Stimulated activated CD4-positive, alpha-beta T cell treated with anti-CD3 and anti-CD28 coated beads, Interleukin-2, amount 100 ng/mL, for 48 hours (primary cell): ENCODE measurements at regions not wholly inside any gene's neighbourhood (a gene's known extent, or its start where the extent isn't known, plus 50 kb on each side); places are given as distances from the start of the nearest gene placed in this dataset.

Experiments
- DNase-seq, 2 donors: peaks; one replicate each; pipeline ENCODE4 v3.0.0-alpha.2; 2020

DNA sequence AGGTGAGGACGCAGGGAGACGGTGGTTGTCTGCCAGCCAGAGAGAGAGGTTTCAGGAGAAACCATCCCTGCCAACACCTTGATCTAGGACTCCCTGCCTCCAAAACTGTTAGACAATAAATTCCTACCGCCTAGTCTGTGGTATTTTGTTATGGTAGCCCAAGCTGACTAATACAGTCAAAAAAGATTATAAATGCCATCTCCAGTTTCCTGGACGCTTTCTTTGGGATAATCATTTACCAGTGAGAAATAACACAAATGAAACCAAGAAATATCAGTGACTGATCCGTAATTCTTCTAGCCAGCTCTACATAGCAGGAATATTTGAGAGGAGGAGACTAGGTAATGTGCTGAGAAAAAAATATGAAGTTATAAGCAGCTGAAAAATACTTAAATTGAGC, 707.8 kb upstream of the LMCD1 start:
- DNase-seq, result no peak

DNA sequence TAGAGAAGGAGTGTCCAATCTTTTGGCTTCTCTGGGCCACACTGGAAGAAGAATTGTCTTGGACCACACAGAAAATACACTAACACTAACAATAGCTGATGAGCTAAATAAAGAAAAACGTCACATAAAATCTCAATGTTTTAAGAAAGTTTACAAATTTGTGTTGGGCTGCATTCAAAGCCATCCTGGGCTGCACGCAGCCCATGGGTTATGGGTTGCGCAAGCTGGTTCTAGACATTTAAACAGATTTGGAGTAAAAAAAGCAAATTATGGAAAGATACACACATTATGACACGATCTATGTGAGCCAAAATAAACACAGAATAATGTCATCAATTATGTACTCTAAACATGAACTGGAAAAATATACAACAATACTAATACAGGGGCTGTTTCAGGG, 703.3 kb upstream of the LMCD1 start:
- DNase-seq, result no peak

DNA sequence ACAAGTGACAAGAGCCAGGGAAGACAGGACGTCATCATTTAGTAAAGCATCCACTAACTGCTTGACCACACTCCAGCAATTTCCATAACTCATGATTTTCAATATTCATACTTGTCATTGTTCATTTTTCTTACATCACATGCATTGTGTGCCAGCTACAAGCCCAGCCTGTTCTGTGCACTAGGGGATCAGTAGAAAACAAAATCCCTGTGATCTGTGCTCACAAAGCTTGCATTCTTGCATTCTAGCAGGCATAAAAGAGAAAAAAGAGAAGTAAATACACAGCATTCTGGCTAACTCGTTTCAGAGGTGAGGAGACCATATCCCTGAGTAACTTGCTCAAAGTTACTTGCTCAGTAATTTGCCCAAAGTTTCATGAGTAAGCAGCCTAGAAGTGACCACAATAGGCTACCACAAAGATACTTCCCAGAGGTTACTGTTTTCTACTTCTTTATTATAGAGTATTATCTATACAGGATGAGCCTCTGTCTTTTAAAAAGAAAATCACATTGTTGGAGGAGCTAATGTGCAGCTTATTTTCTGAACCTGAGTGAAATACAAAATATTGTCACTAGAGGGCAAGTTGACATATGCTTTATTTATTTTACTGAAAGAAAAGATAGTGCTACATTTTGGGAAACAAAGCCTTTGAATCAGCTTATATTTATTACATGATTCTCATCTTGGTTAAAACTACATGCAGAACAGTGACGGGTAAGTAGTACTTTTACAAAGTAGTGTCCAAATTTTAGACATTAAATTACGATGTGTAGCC, 701.4 kb upstream of the LMCD1 start:
- no peak for DNase-seq

DNA sequence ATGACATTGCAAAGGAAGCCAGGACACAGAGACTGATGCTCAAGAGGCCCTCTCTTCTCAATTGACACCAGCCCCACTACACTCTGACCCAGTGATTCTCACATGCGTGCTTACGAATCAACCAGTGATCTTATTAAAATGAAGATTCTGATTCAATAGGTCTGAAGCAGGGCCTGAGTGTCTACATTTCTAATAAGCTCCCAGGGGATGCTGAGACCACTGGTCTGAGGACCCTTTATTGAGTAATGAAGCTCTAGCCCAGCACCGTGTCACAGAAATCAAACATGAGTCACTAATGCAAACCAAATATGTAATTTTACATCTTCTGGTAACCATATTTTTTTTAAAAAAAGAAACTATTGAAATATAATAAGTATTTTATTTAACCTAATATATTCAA, 689.1 kb upstream of the LMCD1 start:
- DNase-seq, result no peak

DNA sequence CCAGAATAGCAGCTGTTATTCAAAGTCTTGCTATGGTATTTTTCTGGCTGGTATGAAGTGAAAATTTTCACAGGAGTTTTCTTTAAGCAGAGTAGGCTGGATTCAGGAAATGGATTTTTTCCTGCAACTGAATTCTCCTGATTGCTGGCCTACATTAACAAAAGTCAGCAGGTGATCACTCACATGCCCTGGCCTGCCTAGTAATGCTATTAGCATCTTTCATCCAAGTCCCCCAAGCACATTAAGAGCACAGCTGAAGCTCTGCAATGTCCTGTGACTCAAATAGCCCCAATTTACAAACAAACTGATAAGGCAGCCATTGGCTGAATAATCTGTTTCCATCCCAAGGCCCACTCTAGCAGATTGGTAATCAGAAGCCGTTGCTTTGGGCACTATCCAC, 688.3 kb upstream of the LMCD1 start:
- no peak for DNase-seq

DNA sequence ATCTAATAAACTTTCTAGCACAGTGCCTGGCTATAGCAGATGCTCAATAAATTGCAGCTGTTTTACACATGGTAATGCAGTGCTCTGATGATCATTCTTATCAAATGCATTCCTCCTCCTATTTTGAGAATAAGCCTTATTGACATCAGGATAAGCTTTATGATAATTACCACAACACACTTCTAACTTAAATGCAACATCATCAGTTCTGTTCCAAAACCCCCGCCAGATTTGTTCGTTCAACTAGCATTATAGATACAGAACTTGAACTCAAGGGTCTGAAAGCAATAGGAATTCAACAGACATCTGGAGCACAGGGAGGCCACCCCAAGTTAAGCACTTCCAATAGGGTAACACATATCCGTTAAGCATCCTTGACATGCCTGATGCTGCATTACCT, 684.4 kb upstream of the LMCD1 start:
- DNase-seq, result no peak

DNA sequence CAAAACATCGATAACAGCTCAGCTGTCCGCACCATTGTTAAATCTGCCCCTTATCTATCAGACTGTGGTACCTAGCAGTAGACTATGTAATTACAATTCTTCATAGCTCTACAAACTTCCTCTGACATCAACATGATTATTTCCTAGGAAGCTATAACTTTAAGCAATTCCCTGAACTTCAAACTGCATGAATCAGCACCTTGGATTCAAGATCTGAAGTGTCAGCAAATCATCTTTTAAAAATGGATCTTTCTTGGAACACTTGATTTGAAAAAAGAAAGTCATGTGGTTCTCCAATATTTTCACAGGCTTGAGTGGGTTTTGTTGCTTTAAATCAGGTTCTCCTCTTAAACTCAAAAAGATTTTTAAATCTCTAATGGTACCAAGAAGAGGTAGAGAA, 680.7 kb upstream of the LMCD1 start:
- DNase-seq, result no peak

DNA sequence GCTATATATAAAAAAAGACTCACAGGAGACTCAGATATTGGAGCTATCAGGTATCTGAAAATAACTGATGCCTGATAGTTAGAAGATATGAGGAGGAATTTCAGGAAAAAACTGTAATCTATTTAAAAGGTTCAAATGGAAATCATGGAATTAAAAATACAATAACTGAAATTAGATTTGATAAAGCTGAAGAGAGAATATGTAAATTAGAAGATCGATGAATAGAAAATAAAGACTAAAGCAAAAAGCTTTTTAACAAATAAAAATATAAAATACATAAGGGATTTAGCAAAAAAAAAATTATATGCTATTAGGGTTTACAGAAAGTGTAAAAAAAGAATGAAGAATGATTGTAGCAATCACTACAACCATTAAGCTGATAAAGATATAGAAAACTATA, 679.8 kb upstream of the LMCD1 start:
- DNase-seq, result no peak

DNA sequence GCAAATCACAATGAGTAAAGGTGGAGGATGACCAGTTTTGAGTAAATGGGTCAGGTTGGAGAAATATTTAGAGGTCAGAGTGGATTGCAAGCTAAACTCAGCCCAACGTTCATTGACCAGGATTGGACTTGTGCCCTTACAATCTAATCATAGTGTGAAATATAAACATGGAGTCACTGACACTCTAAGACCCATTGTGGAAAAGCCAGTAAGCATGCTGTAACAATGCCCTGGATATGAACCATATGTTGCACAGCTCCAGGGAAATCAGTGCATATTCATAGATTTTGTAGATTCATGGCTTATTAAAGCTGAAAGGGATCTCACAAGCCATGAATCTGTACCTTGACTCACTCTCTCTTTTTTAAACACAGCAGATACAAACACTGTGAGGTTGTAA, 660.2 kb upstream of the LMCD1 start:
- no peak for DNase-seq

DNA sequence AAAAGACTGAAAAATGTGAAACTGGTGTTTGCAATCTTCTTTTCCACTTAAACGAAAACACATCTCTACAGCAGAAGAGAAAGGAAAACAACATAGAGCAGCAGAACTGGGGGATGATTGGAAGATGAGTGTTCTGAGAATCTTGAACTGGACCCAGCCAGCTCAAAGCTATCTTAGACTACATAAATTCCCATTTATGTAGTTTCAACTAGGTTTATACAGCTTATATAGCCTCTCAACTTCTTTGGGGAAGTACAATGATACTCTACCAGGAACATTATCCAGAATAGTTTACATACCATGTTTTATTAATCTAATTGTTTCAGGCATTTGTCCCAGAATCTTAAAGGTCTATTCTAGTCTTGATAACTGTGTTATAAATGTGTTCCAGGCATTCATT, 658.2 kb upstream of the LMCD1 start:
- DNase-seq, result no peak

DNA sequence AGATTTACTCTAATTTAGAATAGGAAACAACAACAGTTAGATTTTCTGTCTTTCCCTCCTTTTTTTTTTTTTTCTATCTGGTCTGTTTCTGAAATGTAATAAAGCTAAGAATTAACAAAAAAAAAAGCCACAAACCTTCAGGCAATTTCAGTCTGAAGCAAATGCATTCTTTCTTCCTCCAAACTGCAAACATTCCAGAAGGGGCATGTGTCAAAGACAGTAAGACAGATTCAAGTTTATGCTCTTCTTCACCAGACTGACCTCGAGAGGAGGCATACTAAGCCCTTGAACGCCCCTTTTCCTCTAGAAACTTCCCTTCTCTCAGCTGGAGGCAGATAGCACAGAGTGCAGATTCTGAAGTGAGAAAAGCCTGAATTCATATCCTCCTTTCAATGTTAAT, 654.6 kb upstream of the LMCD1 start:
- no peak for DNase-seq

DNA sequence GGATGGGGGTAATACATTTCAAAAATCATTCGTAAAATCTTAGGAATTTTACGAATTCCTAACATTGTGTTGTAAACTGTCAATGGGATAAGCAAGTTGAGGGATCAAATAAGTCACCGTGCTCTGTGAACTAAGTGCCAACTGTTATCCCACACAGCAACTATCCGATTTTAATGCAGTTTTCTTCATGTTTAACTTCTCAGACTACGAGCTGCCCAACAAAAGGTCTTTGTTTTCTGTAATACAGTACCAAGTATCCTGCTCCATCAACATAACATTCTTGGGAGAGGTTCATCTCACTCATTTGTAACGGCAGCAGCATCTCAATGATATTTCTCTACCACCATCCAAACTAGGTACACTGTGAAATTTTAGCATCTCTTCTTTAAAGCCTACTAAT, 654.1 kb upstream of the LMCD1 start:
- no peak for DNase-seq

DNA sequence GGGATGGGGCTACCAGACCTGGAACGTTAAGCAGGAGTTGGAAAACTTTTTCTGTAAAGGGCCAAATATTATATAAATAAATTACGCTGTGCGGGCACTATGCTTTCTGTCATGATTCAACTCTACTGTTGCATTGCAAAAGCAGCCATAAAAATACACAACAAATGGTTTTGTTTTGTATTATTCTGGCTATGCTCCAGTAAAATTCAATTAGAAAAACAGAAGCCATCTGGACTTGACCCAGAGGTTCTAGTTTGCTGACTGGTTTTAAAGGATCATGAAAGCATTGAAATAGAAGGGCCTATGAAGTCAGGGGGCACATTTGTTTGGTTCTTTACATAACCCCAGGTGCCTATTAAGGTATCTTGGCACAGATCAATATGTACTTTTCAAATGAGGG, 647.4 kb upstream of the LMCD1 start:
- no peak for DNase-seq

DNA sequence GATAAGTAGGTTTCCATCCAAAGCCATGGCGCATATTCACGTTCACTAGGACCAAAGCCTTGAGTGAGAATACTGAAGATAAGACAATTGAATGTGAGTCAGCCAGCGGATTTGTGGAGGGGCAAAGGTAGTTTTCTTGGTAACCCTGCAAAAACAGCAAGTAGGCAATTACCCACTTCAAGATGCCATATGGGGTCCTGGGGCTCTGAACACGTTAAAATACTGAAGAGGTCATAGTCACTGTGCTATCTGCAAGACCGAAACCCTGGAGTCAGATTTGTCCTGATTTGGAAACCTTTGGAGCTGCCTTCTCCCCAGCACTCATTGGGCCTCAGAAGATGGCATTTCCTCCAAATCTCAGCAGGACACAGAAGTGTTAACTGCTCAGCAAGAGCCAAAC, 646.9 kb upstream of the LMCD1 start:
- no peak for DNase-seq

DNA sequence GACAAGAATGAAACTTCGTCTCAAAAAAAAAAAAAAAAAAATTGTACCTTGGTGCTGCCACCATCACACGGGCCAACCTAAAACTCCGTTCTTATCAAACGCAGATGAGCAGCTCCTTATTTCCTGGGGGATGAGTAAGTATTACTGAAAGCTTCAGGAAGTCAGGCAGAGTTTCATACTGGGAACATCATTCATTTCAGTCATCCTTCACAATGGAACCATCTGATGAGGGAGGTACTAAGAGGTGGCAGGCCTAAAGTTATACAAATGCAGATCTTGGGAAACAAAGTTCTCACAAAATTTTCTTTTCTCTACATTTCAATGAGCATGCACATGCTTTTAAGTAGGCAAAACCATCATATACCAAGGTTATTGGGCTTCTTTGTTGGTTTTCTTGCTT, 636.0 kb upstream of the LMCD1 start:
- DNase-seq, result no peak

DNA sequence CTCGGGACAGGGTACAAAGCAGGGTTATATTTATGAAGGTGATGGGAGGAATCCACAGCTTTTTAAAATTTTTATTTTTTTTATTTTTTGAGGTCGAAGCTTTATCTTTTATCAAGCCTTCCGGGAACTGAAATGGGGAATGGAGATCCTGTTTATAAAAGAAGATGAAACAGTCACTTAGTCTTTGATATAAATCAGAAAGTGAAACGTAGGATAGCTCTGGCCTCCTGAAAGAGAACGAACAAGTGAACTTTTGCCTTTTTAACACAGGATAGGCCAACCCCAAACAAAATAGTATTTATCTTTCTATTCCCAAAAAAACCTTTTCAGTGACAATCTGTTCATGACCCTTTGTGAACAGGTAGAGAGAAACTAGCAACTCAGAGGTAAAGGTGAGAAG, 634.0 kb upstream of the LMCD1 start:
- no peak for DNase-seq

DNA sequence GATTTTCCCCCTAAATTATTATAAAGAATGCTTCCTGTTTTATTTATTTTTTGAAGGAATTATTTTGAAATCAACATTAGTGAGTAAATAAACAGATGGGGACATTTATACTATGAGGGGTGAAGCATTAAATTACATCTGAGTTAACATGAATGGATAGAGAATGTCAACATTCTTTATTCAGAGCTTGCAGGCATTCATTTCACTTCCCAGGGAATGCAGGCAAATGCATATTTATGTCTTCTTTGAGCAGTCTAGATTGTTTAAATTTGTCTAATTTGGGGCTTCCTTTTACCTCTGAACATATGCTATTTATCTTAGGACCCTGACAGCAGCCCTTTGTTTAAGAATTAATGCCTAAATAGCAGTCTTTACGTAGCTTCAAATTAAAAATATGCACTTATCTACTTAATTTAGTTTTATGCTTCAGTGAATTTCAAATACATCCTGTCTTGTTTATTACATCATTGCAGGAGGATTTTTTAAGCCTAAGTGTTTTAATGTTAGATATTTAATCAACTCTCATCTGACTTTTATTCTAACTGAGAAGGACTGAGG, 630.5 kb upstream of the LMCD1 start:
- DNase-seq, result no peak

DNA sequence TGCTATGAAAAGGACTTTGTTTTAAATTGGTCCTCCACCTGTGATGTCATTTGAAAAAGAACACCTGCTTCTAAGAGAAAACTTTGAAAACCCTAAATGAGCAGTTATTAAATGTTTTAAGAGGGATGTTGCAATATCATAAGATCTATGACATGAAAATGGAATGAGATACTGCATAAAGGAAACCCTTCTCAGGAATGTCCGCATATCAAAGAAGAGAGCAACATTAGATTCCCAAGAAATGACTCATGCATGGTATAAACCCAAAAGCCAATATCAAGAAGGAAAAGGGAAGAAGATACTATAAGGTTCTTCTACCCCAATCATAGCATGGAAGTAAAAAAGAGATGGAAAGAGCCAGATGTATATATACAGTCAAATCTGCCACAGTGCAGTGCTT, 627.5 kb upstream of the LMCD1 start:
- DNase-seq, result no peak

DNA sequence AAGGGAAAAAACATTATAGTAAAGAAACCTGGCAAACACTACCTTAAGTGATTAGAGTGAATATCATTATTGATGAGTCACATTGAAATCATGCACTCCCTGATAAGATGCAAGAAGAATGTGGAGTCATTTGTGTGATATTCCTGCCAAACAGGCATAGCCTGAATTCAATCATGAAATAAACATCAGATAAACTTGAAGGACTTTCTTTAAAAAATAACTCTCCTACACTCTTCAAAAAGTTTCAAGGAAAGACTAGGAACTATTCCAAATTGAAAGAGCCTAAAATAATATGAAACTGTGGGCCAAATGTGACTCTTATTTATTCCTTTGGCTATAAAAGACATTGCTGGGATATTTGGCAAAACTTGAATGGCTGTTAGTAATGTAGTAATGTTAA, 625.7 kb upstream of the LMCD1 start:
- no peak for DNase-seq

DNA sequence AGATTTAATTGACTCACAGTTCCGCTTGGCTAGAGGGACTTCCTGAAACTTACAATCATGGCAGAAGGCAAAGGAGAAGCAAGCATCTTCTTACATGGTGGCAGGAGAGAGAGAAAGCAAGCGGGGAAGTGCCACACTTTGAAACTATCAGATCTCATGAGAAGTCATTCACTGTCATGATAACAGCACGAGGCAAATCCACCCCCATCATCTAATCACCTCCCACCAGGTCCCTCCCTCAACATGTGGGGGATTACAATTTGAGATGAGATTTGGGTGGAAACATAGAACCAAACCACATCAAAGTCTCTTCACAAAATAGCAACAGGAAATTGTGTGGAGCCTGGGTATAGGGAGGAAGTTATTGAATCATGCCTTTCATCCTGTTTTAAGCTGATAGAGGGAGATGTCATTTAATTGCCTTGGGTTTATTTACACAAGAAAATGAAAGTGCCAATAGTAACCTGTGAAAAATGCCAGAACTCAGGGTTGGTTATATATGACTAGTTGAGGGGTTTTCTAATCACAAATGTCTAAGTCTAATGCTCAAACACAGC, 624.8 kb upstream of the LMCD1 start:
- DNase-seq, result peak; percentile 5 to 6

DNA sequence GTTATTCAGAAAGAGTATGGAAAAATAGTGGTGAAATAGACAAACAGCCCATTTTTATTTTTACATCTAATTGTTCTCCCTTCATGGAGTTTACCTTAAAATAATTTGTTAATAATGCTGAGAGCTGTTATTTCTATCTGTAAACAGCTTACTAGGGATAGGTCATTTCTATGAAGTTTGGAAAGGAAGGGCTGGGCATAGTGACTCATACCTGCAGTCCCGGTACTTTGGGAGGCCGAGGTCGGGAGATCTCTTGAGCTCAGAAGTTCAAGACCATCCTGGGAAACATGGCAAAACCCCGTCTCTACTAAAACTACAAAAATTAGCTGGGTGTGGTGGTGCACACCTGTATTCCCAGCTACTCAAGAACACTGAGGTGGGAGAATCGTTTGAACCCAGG, 624.3 kb upstream of the LMCD1 start:
- DNase-seq, result no peak

DNA sequence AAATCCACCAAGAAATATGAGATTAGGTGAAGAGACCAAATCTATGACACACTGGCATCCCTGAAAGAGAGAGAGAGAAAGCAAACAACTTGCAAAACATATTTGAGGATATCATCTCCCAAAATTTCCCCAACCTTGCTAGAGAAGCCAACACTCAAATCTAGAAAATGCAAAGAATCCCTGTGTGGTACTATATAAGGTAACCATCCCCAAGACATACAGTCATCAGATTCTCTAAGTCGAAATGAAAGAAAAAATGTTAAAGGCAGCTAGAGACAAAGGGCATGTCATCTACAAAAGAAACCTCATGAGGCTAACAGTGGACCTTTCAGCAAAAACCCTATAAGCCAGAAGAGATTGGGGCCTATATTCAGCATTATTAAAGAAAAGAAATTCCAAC, 622.1 kb upstream of the LMCD1 start:
- no peak for DNase-seq

DNA sequence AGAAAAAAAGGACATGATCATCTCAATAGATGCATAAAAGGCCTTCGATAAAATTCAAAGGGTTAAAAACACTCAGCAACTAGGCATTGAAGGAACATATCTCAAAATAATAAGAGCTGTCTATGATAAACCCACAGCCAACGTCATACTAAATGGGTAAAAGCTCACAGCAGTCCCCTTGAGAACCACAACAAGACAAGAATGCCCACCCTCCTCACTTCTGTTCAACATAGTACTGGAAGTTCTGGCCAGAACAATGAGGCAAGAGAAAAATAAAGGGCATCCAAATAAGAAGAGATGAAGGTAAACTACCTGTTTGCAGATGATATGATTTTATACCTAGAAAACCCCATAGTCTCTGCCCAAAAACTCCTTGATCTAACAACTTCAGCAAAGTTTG, 619.7 kb upstream of the LMCD1 start:
- DNase-seq, result no peak

DNA sequence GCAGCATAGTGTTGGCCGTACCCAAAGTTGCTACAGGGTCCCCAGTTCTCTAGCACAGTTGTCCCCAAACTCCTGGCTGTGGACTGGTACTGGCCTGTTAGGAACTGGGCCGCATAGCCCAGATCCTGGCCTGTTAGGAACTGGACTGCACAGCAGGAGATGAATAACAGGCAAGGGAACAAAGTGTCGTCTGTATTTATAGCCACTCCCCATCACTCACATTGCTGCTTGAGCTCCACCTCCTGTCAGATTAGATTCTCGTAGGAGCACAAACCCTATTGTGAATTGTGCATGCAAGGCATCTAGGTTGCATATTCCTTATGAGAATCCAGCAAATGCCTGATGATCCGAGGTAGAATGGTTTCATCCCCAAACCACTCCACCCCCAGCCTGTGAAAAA, 604.0 kb upstream of the LMCD1 start:
- DNase-seq, result no peak

DNA sequence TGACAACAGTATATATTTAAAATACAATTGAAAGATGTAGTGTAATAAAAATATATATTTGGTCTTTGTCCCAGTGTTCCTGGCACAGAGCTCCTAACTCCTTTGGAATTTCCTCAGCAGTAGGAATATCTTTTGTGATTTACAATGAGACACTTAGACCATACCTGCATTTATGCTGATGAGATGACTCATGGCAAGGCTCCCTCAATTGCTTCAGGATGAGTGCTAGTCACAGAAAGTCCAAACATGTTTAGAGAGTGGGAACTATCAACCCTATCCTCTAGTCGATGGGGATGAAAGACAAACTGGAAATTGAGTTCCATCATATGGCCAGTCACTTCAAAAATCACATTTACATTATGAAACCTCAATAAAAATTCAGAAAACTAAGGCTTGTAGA, 588.3 kb upstream of the LMCD1 start:
- DNase-seq, result no peak
